Naive B cell (primary cell): ENCODE measurements at regions not wholly inside any gene's neighbourhood (a gene's known extent, or its start where the extent isn't known, plus 50 kb on each side); places are given as distances from the start of the nearest gene placed in this dataset.
"Not testable (repeated sequence)": the region's sequence is repeated elsewhere in the genome, so short reads cannot be mapped to it uniquely, and the experiment has no call there.

ENCODE experiments used
- ATAC-seq, 2 donors: fragments of 150-1000 bp; cut with Tn5 transposase; 2 replicates each; pipeline ENCODE4 v1.10.0; 2021; ENCODE audit warnings: low read depth in 2 of 2, mild to moderate bottlenecking in 2 of 2, moderate library complexity in 2 of 2
- DNase-seq: peaks from one replicate; pipeline ENCODE4 v3.0.0; 2022
- H3K27ac Mint-ChIP-seq, 6 donors: one replicate each; pipeline ENCODE4 v1.8.0; 2020 to 2022; ENCODE audit warnings: mild to moderate bottlenecking in 6 of 6, mixed read lengths in 6 of 6, moderate library complexity in 5 of 6, inconsistent platforms in 2 of 6
- H3K27me3 Mint-ChIP-seq, 3 donors: one replicate each; pipeline ENCODE4 v1.8.0; 2021 to 2022; ENCODE audit warnings: mixed read lengths in 3 of 3, mild to moderate bottlenecking in 1 of 3
- H3K36me3 Mint-ChIP-seq, 2 donors: one replicate each; pipeline ENCODE4 v1.8.0; 2020 to 2022; ENCODE audit warnings: mixed read lengths in 2 of 2, inconsistent platforms in 1 of 2, mild to moderate bottlenecking in 1 of 2
- H3K4me1 Mint-ChIP-seq, 3 donors: one replicate each; pipeline ENCODE4 v1.8.0; 2020 to 2022; ENCODE audit warnings: mixed read lengths in 3 of 3, inconsistent platforms in 1 of 3, mild to moderate bottlenecking in 1 of 3, moderate library complexity in 1 of 3
- H3K4me3 Mint-ChIP-seq, 8 donors: one replicate each; pipeline ENCODE4 v1.8.0; 2020 to 2022; ENCODE audit warnings: mild to moderate bottlenecking in 8 of 8, mixed read lengths in 8 of 8, moderate library complexity in 8 of 8, inconsistent platforms in 2 of 8
- H3K9me3 Mint-ChIP-seq, 7 donors: one replicate each; pipeline ENCODE4 v1.8.0; 2020 to 2022; ENCODE audit warnings: mixed read lengths in 7 of 7, mild to moderate bottlenecking in 5 of 7, inconsistent platforms in 2 of 7, moderate library complexity in 1 of 7

DNA sequence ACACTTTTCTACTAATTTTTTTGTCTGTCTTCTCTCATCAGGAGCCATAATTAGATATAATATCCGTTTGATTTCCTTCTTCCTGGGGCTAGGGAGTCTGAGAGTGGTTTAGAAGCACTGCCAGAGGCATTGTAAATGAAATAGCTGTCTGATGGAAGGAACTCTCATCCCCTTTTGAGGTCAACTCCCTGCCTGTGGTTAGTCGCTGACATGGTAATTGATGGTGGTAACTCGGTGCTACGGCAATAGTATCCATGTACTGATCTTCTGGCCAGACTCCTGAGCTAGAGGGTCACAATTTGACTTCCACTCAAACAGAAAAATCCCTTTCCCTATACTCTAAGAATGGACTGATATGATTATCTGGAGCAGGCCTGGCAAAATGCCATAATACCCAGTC lies 108.1 kb upstream of the TRPC5 start:
- peaks cover 0 to 8% (median 0%) of the 10 kb centered on the region in 3 donors for H3K27me3 Mint-ChIP-seq
- no peak overlapping the region for H3K4me3 Mint-ChIP-seq
- H3K36me3 Mint-ChIP-seq = no peaks in the 10 kb centered on the region
- ATAC-seq = no peak
- H3K9me3 Mint-ChIP-seq = peaks cover 0 to 7% (median 0%) of the 10 kb centered on the region in 7 donors
- H3K27ac Mint-ChIP-seq = no peak overlapping the region
- DNase-seq = no peak
- no peaks in the 10 kb centered on the region for H3K4me1 Mint-ChIP-seq

DNA sequence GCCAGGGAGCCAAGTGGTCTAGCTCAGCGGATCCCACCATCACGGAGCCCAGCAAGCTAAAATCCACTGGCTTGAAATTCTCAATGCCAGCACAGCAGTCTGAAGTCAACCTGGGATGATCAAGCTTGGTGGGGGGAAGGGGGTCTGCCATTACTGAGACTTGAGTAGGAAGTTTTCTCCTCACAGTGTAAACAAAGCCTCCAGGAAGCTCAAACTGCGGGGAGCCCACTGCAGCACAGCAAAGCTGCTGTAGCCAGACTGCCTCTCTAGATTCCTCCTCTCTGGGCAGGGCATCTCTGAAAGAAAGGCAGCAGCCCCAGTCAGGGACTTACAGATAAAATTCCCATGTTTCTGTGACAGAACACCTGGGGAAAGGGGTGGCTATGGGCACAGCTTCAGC lies 98.8 kb upstream of the TRPC5 start:
- not testable (repeated sequence) for ATAC-seq, H3K36me3 Mint-ChIP-seq, H3K4me3 Mint-ChIP-seq, H3K4me1 Mint-ChIP-seq, H3K27ac Mint-ChIP-seq, DNase-seq
- Mint-ChIP-seq H3K9me3 (peaks cover 0 to 11% (median 4%) of the 10 kb centered on the region in 7 donors), H3K27me3 (peaks cover 0 to 18% (median 0%) of the 10 kb centered on the region in 3 donors)

DNA sequence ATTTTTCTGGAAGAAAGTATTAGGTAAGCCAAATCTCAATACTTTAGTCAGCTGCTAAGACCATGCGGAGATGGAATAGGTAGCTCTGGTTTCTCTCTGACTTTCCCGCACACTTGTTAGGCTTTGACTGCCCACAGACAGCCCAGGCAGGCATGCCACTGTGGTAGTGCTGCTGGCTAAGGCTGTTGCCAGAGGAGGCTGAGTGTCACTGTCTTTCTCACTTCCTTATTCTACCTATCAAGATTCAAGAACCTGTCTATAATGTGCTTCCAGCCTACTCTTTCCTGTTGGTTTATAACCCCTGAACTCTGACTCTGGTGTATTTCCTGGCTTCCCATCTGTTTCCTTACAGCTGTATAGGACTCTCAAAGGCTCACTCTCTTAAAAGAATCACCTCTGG lies 81.8 kb upstream of the TRPC5 start:
- Mint-ChIP-seq H3K9me3 (peaks cover 0 to 11% (median 0%) of the 10 kb centered on the region in 7 donors), H3K27ac (no peak overlapping the region), H3K27me3 (peaks cover 0 to 11% (median 0%) of the 10 kb centered on the region in 3 donors), H3K4me3 (no peak overlapping the region), H3K36me3 (no peaks in the 10 kb centered on the region), H3K4me1 (no peaks in the 10 kb centered on the region)
- DNase-seq (no peak), ATAC-seq (no peak)

DNA sequence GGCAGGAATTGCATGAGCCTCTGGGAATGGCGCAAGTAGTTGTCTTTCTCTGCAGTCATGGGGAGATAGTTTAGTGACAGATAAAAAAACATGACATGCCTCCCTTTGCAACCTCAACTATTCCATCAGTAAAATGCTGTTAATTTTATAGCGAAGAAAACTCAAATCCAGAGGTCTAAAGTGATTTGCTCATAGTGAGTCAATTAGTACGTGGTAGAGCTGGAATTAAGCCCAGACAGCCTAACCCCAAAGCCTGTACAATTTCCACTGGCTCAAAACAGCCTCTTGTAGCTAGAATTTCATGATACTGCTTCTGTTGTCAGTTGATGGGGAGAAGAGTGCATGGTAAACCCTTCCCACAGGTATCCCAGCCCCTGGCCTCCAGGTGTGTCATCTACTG lies 81.3 kb upstream of the TRPC5 start:
- no peak overlapping the region for H3K4me3 Mint-ChIP-seq
- peaks cover 0 to 13% (median 0%) of the 10 kb centered on the region in 3 donors for H3K27me3 Mint-ChIP-seq
- H3K9me3 Mint-ChIP-seq = peaks cover 0 to 11% (median 0%) of the 10 kb centered on the region in 7 donors
- no peaks in the 10 kb centered on the region for H3K36me3 Mint-ChIP-seq
- H3K4me1 Mint-ChIP-seq = no peaks in the 10 kb centered on the region
- DNase-seq = no peak
- no peak for ATAC-seq
- no peak overlapping the region for H3K27ac Mint-ChIP-seq

DNA sequence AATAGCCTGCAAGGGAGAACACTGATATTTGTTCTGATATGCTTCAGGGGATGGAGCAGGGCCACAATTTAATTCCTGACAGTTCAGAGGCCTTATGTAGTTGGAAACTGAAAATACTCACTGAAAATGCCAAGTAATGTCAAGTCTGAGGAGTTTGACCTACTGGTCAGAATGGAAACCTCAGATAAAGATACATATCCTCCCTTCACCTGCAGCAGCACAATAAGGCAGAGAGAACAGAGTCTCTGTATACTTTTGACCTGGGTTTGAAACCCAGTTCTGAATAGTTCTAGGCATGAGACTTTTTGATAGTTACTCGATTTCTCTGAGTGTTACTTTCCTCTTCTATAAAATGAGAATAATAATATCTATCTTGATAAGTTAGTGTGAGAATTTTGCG lies 65.8 kb upstream of the TRPC5 start:
- Mint-ChIP-seq H3K36me3 (no peaks in the 10 kb centered on the region), H3K27ac (no peak overlapping the region), H3K4me1 (no peaks in the 10 kb centered on the region), H3K4me3 (no peak overlapping the region), H3K27me3 (peaks cover 0 to 5% (median 0%) of the 10 kb centered on the region in 3 donors), H3K9me3 (peaks cover 0 to 5% (median 0%) of the 10 kb centered on the region in 7 donors)
- DNase-seq = no peak
- no peak for ATAC-seq

DNA sequence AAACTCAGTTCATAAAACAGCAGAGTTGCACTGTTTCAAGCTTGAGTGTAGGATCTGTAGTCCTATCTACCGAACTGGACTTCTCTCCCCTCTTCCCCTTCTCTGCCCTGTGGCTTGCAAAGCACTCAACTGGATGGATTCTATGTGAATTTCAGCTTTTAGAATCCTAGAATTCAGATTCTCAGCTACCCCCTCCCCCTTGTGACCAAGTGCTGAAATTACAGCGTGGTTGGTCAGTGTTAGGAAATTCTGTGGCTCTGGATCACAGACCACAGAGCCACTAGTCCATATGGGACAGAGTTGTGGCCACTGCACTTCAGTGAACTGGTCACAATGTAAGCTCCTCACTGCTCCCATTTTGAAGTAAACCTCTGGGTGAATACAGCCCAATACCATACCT lies 64.6 kb upstream of the TRPC5 start:
- H3K4me3 Mint-ChIP-seq = no peak overlapping the region

DNA sequence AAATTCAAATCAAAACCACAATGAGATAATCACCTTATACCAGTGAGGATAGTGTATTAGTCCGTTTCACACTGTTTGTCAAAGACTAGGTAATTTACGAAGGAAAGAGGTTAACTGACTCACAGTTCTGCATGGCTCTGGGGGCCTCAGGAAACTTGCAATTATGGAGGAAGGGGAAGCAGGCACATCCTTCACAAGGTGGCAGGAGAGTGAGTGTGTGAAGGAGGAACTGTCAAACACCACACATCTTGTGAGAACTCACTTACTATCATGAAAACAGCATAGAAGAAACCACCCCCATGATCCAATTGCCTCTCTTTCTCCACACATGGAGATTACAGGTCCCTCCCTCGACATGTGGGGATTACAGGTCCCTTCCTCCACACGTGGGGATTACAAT lies 54.7 kb upstream of the TRPC5 start:
- H3K36me3 Mint-ChIP-seq = no peaks in the 10 kb centered on the region

More for the DNA sequence above, 64.6 kb upstream of the TRPC5 start:
- Mint-ChIP-seq H3K9me3 (peaks cover 0 to 5% (median 0%) of the 10 kb centered on the region in 7 donors), H3K27me3 (peaks cover 0 to 5% (median 0%) of the 10 kb centered on the region in 3 donors), H3K27ac (no peak overlapping the region), H3K4me1 (no peaks in the 10 kb centered on the region), H3K36me3 (no peaks in the 10 kb centered on the region)
- ATAC-seq (no peak), DNase-seq (no peak)

More for the DNA sequence above, 54.7 kb upstream of the TRPC5 start:
- Mint-ChIP-seq H3K9me3 (peaks cover 0 to 15% (median 4%) of the 10 kb centered on the region in 7 donors), H3K4me1 (no peaks in the 10 kb centered on the region), H3K27me3 (no peaks in the 10 kb centered on the region), H3K27ac (no peak overlapping the region), H3K4me3 (no peak overlapping the region)
- no peak for ATAC-seq
- DNase-seq = no peak
